KMS-11 (cell line): ENCODE measurements at regions not wholly inside any gene's neighbourhood (a gene's known extent, or its start where the extent isn't known, plus 50 kb on each side); places are given as distances from the start of the nearest gene placed in this dataset.

ENCODE experiments used
- H2AFZ ChIP-seq: fragments of 200-600 bp; sonication (generic); 2 replicates; pipeline ENCODE4 v1.6.1; 2016; ENCODE audit warnings: antibody characterized with exemption, mixed run types, low read depth
- H3K27ac ChIP-seq: fragments of 200-600 bp; sonication (generic); 2 replicates; pipeline ENCODE4 v1.6.1; 2016; ENCODE audit warnings: mild to moderate bottlenecking, mixed run types
- H3K27me3 ChIP-seq: fragments of 200-600 bp; sonication (generic); 2 replicates; pipeline ENCODE4 v1.6.1; 2017; ENCODE audit warnings: mild to moderate bottlenecking, low read depth, mixed run types, moderate library complexity; ENCODE audit not compliant: insufficient read depth
- H3K36me3 ChIP-seq: fragments of 200-600 bp; sonication (generic); 2 replicates; pipeline ENCODE4 v1.6.1; 2017; ENCODE audit warnings: mild to moderate bottlenecking, mixed run types; ENCODE audit not compliant: insufficient read depth
- H3K4me1 ChIP-seq: fragments of 200-600 bp; sonication (generic); 2 replicates; pipeline ENCODE4 v1.6.1; 2016; ENCODE audit warnings: mild to moderate bottlenecking, low read depth, mixed run types; ENCODE audit not compliant: poor library complexity, severe bottlenecking
- H3K4me2 ChIP-seq: fragments of 200-600 bp; sonication (generic); 2 replicates; pipeline ENCODE4 v1.7.0; 2016; ENCODE audit warnings: mild to moderate bottlenecking, mixed run types
- H3K4me3 ChIP-seq: fragments of 200-600 bp; sonication (generic); IDR thresholded peaks from 2 replicates; pipeline ENCODE4 v1.6.1; 2017; ENCODE audit warnings: low read depth, low read length, mixed read lengths; ENCODE audit not compliant: insufficient read depth
- H3K79me2 ChIP-seq: fragments of 200-600 bp; sonication (generic); 2 replicates; pipeline ENCODE4 v1.6.1; 2016; ENCODE audit warnings: low read depth, mixed run types; ENCODE audit not compliant: insufficient read depth
- H3K9ac ChIP-seq: fragments of 200-600 bp; sonication (generic); 2 replicates; pipeline ENCODE4 v1.6.1; 2016; ENCODE audit warnings: mild to moderate bottlenecking, mixed run types
- H4K20me1 ChIP-seq: fragments of 200-600 bp; sonication (generic); 2 replicates; pipeline ENCODE4 v1.6.1; 2016; ENCODE audit warnings: mild to moderate bottlenecking, mixed run types; ENCODE audit not compliant: insufficient read depth
- CTCF ChIP-seq: fragments of 200-600 bp; sonication (generic); conservative IDR thresholded peaks from 2 replicates; pipeline ENCODE4 v1.6.1; 2017; ENCODE audit warnings: low read depth, mild to moderate bottlenecking, antibody characterized with exemption, low read length, moderate library complexity, mixed read lengths

- no peak overlapping the region for H3K4me2 ChIP-seq
- no peaks in the 10 kb centered on the region for H3K36me3 ChIP-seq
- H3K27me3 ChIP-seq, result no peaks in the 10 kb centered on the region
- H3K79me2 ChIP-seq, result no peaks in the 10 kb centered on the region
- no peaks in the 10 kb centered on the region for H3K4me1 ChIP-seq
- H2AFZ ChIP-seq, result no peak overlapping the region
- no peak overlapping the region for H3K4me3 ChIP-seq
- H3K27ac ChIP-seq, result no peak overlapping the region
- no peak overlapping the region for H3K9ac ChIP-seq
- no peaks in the 10 kb centered on the region for H4K20me1 ChIP-seq
- no peak for TF ChIP-seq CTCF
These were observed 62.2 kb upstream of the GOLIM4 start for GRCh38 chr3:168157903-168158302.

- H4K20me1 ChIP-seq, result no peaks in the 10 kb centered on the region
- no peak overlapping the region for H3K4me3 ChIP-seq
- H3K36me3 ChIP-seq, result no peaks in the 10 kb centered on the region
- no peaks in the 10 kb centered on the region for H3K79me2 ChIP-seq
- no peak overlapping the region for H2AFZ ChIP-seq
- no peaks in the 10 kb centered on the region for H3K4me1 ChIP-seq
- H3K4me2 ChIP-seq, result no peak overlapping the region
- H3K9ac ChIP-seq, result no peak overlapping the region
- no peak overlapping the region for H3K27ac ChIP-seq
- no peak for TF ChIP-seq CTCF
- no peaks in the 10 kb centered on the region for H3K27me3 ChIP-seq
These were observed 61.5 kb upstream of the GOLIM4 start for GRCh38 chr3:168157099-168157700.

- Histone ChIP-seq H4K20me1 (no peaks in the 10 kb centered on the region), H3K27me3 (no peaks in the 10 kb centered on the region), H3K79me2 (no peaks in the 10 kb centered on the region), H3K4me3 (no peak overlapping the region), H3K36me3 (no peaks in the 10 kb centered on the region), H3K4me1 (no peaks in the 10 kb centered on the region), H2AFZ (no peak overlapping the region), H3K27ac (no peak overlapping the region), H3K9ac (no peak overlapping the region), H3K4me2 (no peak overlapping the region)
- no peak for TF ChIP-seq CTCF
These were observed 60.8 kb upstream of the GOLIM4 start for GRCh38 chr3:168156479-168156878.

GRCh38 chr3:168155303-168155702 is 59.6 kb upstream of the GOLIM4 start:
- H3K79me2 ChIP-seq, result no peaks in the 10 kb centered on the region
- H3K4me3 ChIP-seq, result no peak overlapping the region
- no peak overlapping the region for H3K4me2 ChIP-seq
- no peak overlapping the region for H3K9ac ChIP-seq
- no peak overlapping the region for H2AFZ ChIP-seq
- TF ChIP-seq CTCF, result no peak
- H3K27me3 ChIP-seq, result no peaks in the 10 kb centered on the region
- H3K27ac ChIP-seq, result no peak overlapping the region
- H3K4me1 ChIP-seq, result no peaks in the 10 kb centered on the region
- H3K36me3 ChIP-seq, result no peaks in the 10 kb centered on the region
- no peaks in the 10 kb centered on the region for H4K20me1 ChIP-seq
